Calu3 (cell line): ENCODE measurements at regions not wholly inside any gene's neighbourhood (a gene's known extent, or its start where the extent isn't known, plus 50 kb on each side); places are given as distances from the start of the nearest gene placed in this dataset.

Experiments used
- BruUV-seq: library from RNA; stranded (reverse); fragments of 400-500 nt; replicated peaks from 2 replicates; lab custom pipeline; 2021; lab: Mats Ljungman, UMichigan
- CTCF ChIA-PET: fragments of 300-600 bp; sonication (Branson Sonifier 250); formaldehyde crosslinking; loops from one replicate; lab custom pipeline; 2022; ENCODE audit warnings: antibody characterized with exemption; lab: Charles Lee
- DNase-seq: peaks from one replicate; pipeline ENCODE4 v3.0.0; 2022
- H3K27ac Mint-ChIP-seq: one replicate; pipeline ENCODE4 v1.8.0; 2022; ENCODE audit warnings: mixed read lengths; ENCODE audit not compliant: unreplicated experiment
- H3K27me3 Mint-ChIP-seq: one replicate; pipeline ENCODE4 v1.8.0; 2022; ENCODE audit warnings: mixed read lengths; ENCODE audit not compliant: unreplicated experiment
- H3K36me3 Mint-ChIP-seq: one replicate; pipeline ENCODE4 v1.8.0; 2022; ENCODE audit warnings: mild to moderate bottlenecking, moderate library complexity, mixed read lengths; ENCODE audit not compliant: insufficient read depth, unreplicated experiment
- H3K4me1 Mint-ChIP-seq: one replicate; pipeline ENCODE4 v1.8.0; 2022; ENCODE audit warnings: mild to moderate bottlenecking, low read depth, mixed read lengths; ENCODE audit not compliant: unreplicated experiment
- H3K4me3 Mint-ChIP-seq: one replicate; pipeline ENCODE4 v1.8.0; 2022; ENCODE audit warnings: mild to moderate bottlenecking, low read depth, moderate library complexity, mixed read lengths; ENCODE audit not compliant: unreplicated experiment
- H3K9me3 Mint-ChIP-seq: one replicate; pipeline ENCODE4 v1.8.0; 2022; ENCODE audit warnings: low read depth, mixed read lengths; ENCODE audit not compliant: unreplicated experiment
- intact Hi-C: fragments of 100-400 bp; cut with micrococcal nuclease; formaldehyde crosslinking; loops from one replicate; pipeline ENCODE4 v1.10.0; 2022; ENCODE audit not compliant: unreplicated experiment
- TF ChIP-seq, protein P1 (sequence below): fragments of 200-600 bp; IDR thresholded peaks from one replicate; pipeline ENCODE4 v1.8.0; 2022; ENCODE audit warnings: antibody characterized with exemption; ENCODE audit not compliant: unreplicated experiment

DNA sequence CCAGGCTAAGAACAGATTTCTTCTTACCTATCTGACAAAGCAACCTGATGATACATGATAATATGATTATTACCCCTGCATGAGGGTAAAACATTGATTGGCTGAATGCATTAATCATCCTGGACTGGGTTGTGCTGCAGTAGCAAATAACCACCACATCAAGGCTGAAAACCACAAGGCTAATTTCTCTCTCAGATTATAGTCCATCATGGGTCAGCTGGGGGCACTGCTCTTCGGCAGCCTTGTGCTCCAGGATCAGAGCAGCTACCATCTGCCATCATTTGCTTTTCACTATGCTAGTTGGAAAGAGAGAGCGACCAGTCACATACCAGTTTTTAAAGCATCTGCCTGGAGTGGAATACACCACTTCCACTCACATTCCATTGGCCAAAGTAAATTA, 383.5 kb downstream of the RASEF start:
- TF ChIP-seq, protein P1, sequence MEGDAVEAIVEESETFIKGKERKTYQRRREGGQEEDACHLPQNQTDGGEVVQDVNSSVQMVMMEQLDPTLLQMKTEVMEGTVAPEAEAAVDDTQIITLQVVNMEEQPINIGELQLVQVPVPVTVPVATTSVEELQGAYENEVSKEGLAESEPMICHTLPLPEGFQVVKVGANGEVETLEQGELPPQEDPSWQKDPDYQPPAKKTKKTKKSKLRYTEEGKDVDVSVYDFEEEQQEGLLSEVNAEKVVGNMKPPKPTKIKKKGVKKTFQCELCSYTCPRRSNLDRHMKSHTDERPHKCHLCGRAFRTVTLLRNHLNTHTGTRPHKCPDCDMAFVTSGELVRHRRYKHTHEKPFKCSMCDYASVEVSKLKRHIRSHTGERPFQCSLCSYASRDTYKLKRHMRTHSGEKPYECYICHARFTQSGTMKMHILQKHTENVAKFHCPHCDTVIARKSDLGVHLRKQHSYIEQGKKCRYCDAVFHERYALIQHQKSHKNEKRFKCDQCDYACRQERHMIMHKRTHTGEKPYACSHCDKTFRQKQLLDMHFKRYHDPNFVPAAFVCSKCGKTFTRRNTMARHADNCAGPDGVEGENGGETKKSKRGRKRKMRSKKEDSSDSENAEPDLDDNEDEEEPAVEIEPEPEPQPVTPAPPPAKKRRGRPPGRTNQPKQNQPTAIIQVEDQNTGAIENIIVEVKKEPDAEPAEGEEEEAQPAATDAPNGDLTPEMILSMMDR: no peak
- DNase-seq: no peak
- Mint-ChIP-seq H3K36me3 (no peaks in the 10 kb centered on the region), H3K4me3 (no peak overlapping the region), H3K9me3 (no peaks in the 10 kb centered on the region), H3K4me1 (no peaks in the 10 kb centered on the region), H3K27me3 (no peaks in the 10 kb centered on the region), H3K27ac (no peak overlapping the region)
- intact Hi-C loops: no loop called here
- BruUV-seq: no TSS peak
- CTCF ChIA-PET: no interaction called here

- BruUV-seq: no TSS peak
- CTCF ChIA-PET: no interaction called here
- TF ChIP-seq, protein P1: no peak
- no peaks in the 10 kb centered on the region for H3K36me3 Mint-ChIP-seq
- intact Hi-C loops: no loop called here
- H3K27me3 Mint-ChIP-seq: no peaks in the 10 kb centered on the region
- DNase-seq: no peak
- no peak overlapping the region for H3K4me3 Mint-ChIP-seq
- H3K27ac Mint-ChIP-seq: no peak overlapping the region
- H3K4me1 Mint-ChIP-seq: no peaks in the 10 kb centered on the region
- no peaks in the 10 kb centered on the region for H3K9me3 Mint-ChIP-seq
Observed at GRCh38 chr9:82680179-82680935, 382.6 kb downstream of the RASEF start.

DNA sequence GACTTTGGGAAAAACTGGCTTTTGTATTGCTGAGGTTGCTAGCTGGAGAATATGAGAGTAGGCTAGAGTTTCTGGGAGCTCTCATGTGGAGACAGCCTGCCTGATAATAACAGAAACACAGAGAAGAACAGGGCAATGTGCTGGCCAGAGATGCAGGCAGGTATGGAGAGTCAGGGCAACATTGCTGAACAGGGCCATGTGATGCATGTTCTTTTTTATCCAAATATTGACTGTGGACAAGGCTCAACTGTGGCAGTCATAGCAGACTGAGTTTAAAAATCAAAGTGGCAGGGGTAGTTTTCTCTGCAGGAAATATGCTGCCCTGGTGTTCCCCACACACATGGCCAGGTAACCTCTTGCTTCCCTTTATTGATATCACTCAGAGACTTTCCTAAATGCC, 381.1 kb downstream of the RASEF start:
- Mint-ChIP-seq H3K4me1 (no peaks in the 10 kb centered on the region), H3K4me3 (no peak overlapping the region), H3K27ac (no peak overlapping the region), H3K9me3 (no peaks in the 10 kb centered on the region), H3K36me3 (no peaks in the 10 kb centered on the region), H3K27me3 (no peaks in the 10 kb centered on the region)
- CTCF ChIA-PET: no interaction called here
- intact Hi-C loops: no loop called here
- no TSS peak for BruUV-seq
- TF ChIP-seq, protein P1: no peak
- DNase-seq: no peak

DNA sequence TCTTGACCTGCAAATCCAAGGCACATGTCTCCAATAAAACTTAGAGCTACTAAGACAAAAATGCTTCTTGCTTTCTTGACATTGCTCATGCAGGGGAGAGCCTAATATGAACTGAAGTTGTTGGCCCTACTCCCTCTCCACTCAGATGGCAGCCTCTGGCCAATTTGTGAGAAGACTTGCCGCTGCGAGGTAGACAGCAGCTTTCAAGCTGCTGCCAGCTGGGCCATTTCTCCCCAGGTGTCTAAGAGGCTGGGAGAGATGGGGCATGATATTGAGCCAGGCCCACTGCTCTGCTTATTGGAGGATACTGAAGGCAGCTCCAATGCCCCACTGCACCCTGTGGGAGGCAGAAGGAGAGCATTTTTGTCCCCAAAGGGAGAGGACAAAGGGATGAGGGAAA, 380.5 kb downstream of the RASEF start:
- no peaks in the 10 kb centered on the region for H3K36me3 Mint-ChIP-seq
- no peaks in the 10 kb centered on the region for H3K27me3 Mint-ChIP-seq
- DNase-seq: no peak
- no peak overlapping the region for H3K27ac Mint-ChIP-seq
- CTCF ChIA-PET: no interaction called here
- TF ChIP-seq, protein P1: no peak
- no TSS peak for BruUV-seq
- no peak overlapping the region for H3K4me3 Mint-ChIP-seq
- no peaks in the 10 kb centered on the region for H3K4me1 Mint-ChIP-seq
- intact Hi-C loops: no loop called here
- H3K9me3 Mint-ChIP-seq: no peaks in the 10 kb centered on the region
